K562 (cell line): ENCODE measurements at regions not wholly inside any gene's neighbourhood (a gene's known extent, or its start where the extent isn't known, plus 50 kb on each side); places are given as distances from the start of the nearest gene placed in this dataset.

Experiments
- ATAC-seq: fragments of 200-7000 bp; cut with Tn5 transposase; 3 replicates; pipeline ENCODE4 v1.9.1; 2020; ENCODE audit warnings: moderate library complexity
- BruUV-seq: library from RNA; stranded (reverse); fragments of 400-500 nt; replicated peaks from 2 replicates; lab custom pipeline; 2021; lab: Mats Ljungman, UMichigan
- CTCF ChIA-PET: fragments of 300-600 bp; formaldehyde crosslinking; extraction: SDS; loops from one replicate; lab custom pipeline; 2021; ENCODE audit warnings: low intra/inter-chr PET ratio; lab: Yijun Ruan, JAX
- POLR2A ChIA-PET: fragments of 300-600, 350-650 bp; sonication (Branson Sonifier 250); formaldehyde crosslinking; extraction: SDS; loops from one replicate; lab custom pipeline; 2021; ENCODE audit warnings: antibody characterized with exemption, inconsistent platforms; lab: Yijun Ruan, JAX
- DNase-seq, 4 experiments: peaks; one replicate each; pipeline versions ENCODE4 v3.0.0 to v3.0.0-alpha.2; 2011 to 2018; ENCODE audit warnings: low spot score in 3 of 4, mixed read lengths in 3 of 4; ENCODE audit errors: extremely low read depth in 1 of 4
- FAIRE-seq: peaks from 2 replicates; lab custom pipeline; 2011; peaks lifted over from hg19 to GRCh38; lab: Jason Lieb, UNC
- H2AFZ ChIP-seq: 2 replicates; pipeline ENCODE4 v1.6.0; 2011; ENCODE audit warnings: low read depth, low read length, control low read depth, inconsistent platforms
- H3K27ac ChIP-seq: fragments of 200-600 bp; 3 replicates; pipeline ENCODE4 v1.8.0; 2011; ENCODE audit warnings: low read depth, mild to moderate bottlenecking, control low read depth, inconsistent platforms, low read length, moderate library complexity, mixed read lengths; ENCODE audit errors: extremely low read depth
- H3K27me3 ChIP-seq, 2 experiments: fragments of 300-600 bp in 1 of 2; 2 replicates in 1 of 2; 3 replicates in 1 of 2; pipeline versions ENCODE4 v1.6.0 to v1.8.0; 2011; ENCODE audit warnings: inconsistent platforms in 2 of 2, low read length in 2 of 2, mild to moderate bottlenecking in 1 of 2, mixed read lengths in 1 of 2, moderate library complexity in 1 of 2; ENCODE audit not compliant: control insufficient read depth in 2 of 2, insufficient read depth in 2 of 2
- H3K36me3 ChIP-seq: fragments of 300-600 bp; 3 replicates; pipeline ENCODE4 v1.8.0; 2011; ENCODE audit warnings: mild to moderate bottlenecking, low read length, inconsistent platforms; ENCODE audit not compliant: control insufficient read depth, insufficient read depth
- H3K4me1 ChIP-seq, 2 experiments: fragments of 200-600 bp in 1 of 2; replicated peaks in 1 of 2; 2 replicates in 1 of 2; 3 replicates in 1 of 2; pipeline versions ENCODE4 v1.5.1 to v1.8.0; 2011; ENCODE audit warnings: inconsistent platforms in 2 of 2, low read length in 2 of 2, mild to moderate bottlenecking in 1 of 2, mixed read lengths in 1 of 2, moderate library complexity in 1 of 2; ENCODE audit not compliant: control insufficient read depth in 2 of 2, insufficient read depth in 2 of 2
- H3K4me2 ChIP-seq: 2 replicates; pipeline ENCODE4 v1.6.1; 2011; ENCODE audit warnings: low read length, control low read depth, inconsistent platforms, mixed read lengths; ENCODE audit not compliant: insufficient read depth
- H3K4me3 ChIP-seq: fragments of 200-600 bp; sonication (generic), shearing (Covaris generic); 2 replicates; pipeline ENCODE4 v1.5.1; 2016; ENCODE audit warnings: control low read depth, inconsistent platforms
- H3K79me2 ChIP-seq: fragments of 200-600 bp; 3 replicates; pipeline ENCODE4 v1.8.0; 2011; ENCODE audit warnings: low read length, inconsistent platforms; ENCODE audit not compliant: control insufficient read depth, insufficient read depth
- H3K9ac ChIP-seq, 2 experiments: 2 replicates each; pipeline versions ENCODE4 v1.6.0 to v1.6.1; 2011; ENCODE audit warnings: low read depth in 2 of 2, low read length in 2 of 2, control low read depth in 1 of 2, inconsistent platforms in 1 of 2, mild to moderate bottlenecking in 1 of 2, mixed read lengths in 1 of 2; ENCODE audit not compliant: insufficient read depth in 1 of 2
- H3K9me1 ChIP-seq: one replicate; pipeline ENCODE4 v1.6.0; 2011; ENCODE audit warnings: inconsistent platforms, mild to moderate bottlenecking, low read length, moderate library complexity; ENCODE audit not compliant: control insufficient read depth, insufficient read depth
- H3K9me3 ChIP-seq: replicated peaks from 2 replicates; pipeline ENCODE4 v1.5.1; 2011; ENCODE audit warnings: low read depth, low read length, inconsistent platforms; ENCODE audit not compliant: control insufficient read depth, insufficient read depth
- H4K20me1 ChIP-seq: replicated peaks from 2 replicates; pipeline ENCODE4 v1.6.1; 2011; ENCODE audit warnings: low read length, inconsistent platforms, mixed read lengths; ENCODE audit not compliant: control insufficient read depth, insufficient read depth
- ATF1 ChIP-seq, 2 experiments: fragments of 450-650 bp in 1 of 2; IDR thresholded peaks; 2 replicates each; pipeline ENCODE4 v1.6.1; 2016; ENCODE audit warnings: missing compliant biosample characterization in 1 of 2, missing genetic modification characterization in 1 of 2
- BHLHE40 ChIP-seq: IDR thresholded peaks from 2 replicates; pipeline ENCODE4 v1.6.1; 2011; ENCODE audit warnings: low read length, improper control_type of control experiment
- CHD1 ChIP-seq: fragments of 200-600 bp; sonication (generic); IDR thresholded peaks from one replicate; pipeline ENCODE4 v1.6.1; 2012; ENCODE audit warnings: mild to moderate bottlenecking, moderate library complexity, low read length, inconsistent platforms
- E2F3 ChIP-seq: fragments of 250-450 bp; sonication (Bioruptor Pico); IDR thresholded peaks from 2 replicates; pipeline ENCODE4 v1.4.0; 2020; ENCODE audit warnings: mild to moderate bottlenecking
- KAT2B ChIP-seq: IDR thresholded peaks from one replicate; pipeline ENCODE4 v1.6.1; 2012; ENCODE audit warnings: low read depth, mild to moderate bottlenecking, control low read depth, inconsistent platforms, low read length, moderate library complexity
- KLF1 ChIP-seq: fragments of 450-650 bp; IDR thresholded peaks from 2 replicates; pipeline ENCODE4 v1.6.1; 2016; ENCODE audit warnings: missing genetic modification characterization, missing compliant biosample characterization
- MTF1 ChIP-seq: fragments of 250-450 bp; sonication (Bioruptor Pico); IDR thresholded peaks from 2 replicates; pipeline ENCODE4 v1.9.0; 2021; ENCODE audit warnings: moderate library complexity, mild to moderate bottlenecking, inconsistent platforms, borderline replicate concordance
- PRPF4 ChIP-seq: fragments of 200-400 bp; formaldehyde crosslinking; IDR thresholded peaks from one replicate; pipeline ENCODE4 v1.6.1; 2017; ENCODE audit warnings: low read length, low read depth, mild to moderate bottlenecking; ENCODE audit not compliant: insufficient read depth, poor library complexity, severe bottlenecking
- SAFB ChIP-seq: fragments of 200-400 bp; formaldehyde crosslinking; IDR thresholded peaks from 2 replicates; pipeline ENCODE4 v1.6.1; 2017; ENCODE audit warnings: low read depth, low read length, borderline replicate concordance
- SMARCB1 ChIP-seq: IDR thresholded peaks from 2 replicates; pipeline ENCODE4 v1.6.1; 2011; ENCODE audit warnings: improper control_type of control experiment, low read depth; ENCODE audit not compliant: insufficient read length
- U2AF1 ChIP-seq: fragments of 200-400 bp; formaldehyde crosslinking; optimal IDR thresholded peaks from 2 replicates; pipeline ENCODE3; 2017; ENCODE audit warnings: mild to moderate bottlenecking, low read depth, low read length, moderate library complexity
- ZBTB8A ChIP-seq: fragments of 450-650 bp; IDR thresholded peaks from 2 replicates; pipeline ENCODE4 v1.6.1; 2018; ENCODE audit warnings: mild to moderate bottlenecking, moderate library complexity; ENCODE audit not compliant: partially characterized antibody
- WGBS: fragments of 100-300 bp; shearing (Covaris generic); methylation state at CpG from one replicate; pipeline ENCODE4 v1.1.6; 2016; ENCODE audit warnings: low coverage, mixed read lengths; ENCODE audit not compliant: insufficient coverage; ENCODE audit errors: missing lambda C conversion rate; 5-methylcytosine and 5-hydroxymethylcytosine counted together
- in situ Hi-C: fragments of 300-500 bp; cut with MboI; formaldehyde crosslinking; loops from 4 replicates; pipeline ENCODE4 v1.15.0; 2018; ENCODE audit warnings: inconsistent platforms, mixed read lengths
- intact Hi-C: fragments of 100-400 bp; cut with micrococcal nuclease; formaldehyde crosslinking; loops from 2 replicates; pipeline ENCODE4 v1.14.2; 2022
- TF ChIP-seq, protein P1 (sequence below): sonication (generic); formaldehyde crosslinking; IDR thresholded peaks from 2 replicates; pipeline ENCODE4 v1.8.1; 2023; ENCODE audit warnings: mild to moderate bottlenecking, missing genetic modification reagents, moderate library complexity
- TF ChIP-seq, protein P2 (sequence below): sonication (generic); formaldehyde crosslinking; IDR thresholded peaks from 2 replicates; pipeline ENCODE4 v1.9.0; 2022; ENCODE audit warnings: mild to moderate bottlenecking, missing genetic modification reagents
- TF ChIP-seq, protein P3 (sequence below): IDR thresholded peaks from 2 replicates; pipeline ENCODE4 v1.6.1; 2014; ENCODE audit warnings: antibody characterized with exemption
- TF ChIP-seq, protein P4 (sequence below): sonication (generic); formaldehyde crosslinking; IDR thresholded peaks from 2 replicates; pipeline ENCODE4 v1.8.0; 2022; ENCODE audit warnings: missing genetic modification reagents, mild to moderate bottlenecking, borderline replicate concordance

DNA sequence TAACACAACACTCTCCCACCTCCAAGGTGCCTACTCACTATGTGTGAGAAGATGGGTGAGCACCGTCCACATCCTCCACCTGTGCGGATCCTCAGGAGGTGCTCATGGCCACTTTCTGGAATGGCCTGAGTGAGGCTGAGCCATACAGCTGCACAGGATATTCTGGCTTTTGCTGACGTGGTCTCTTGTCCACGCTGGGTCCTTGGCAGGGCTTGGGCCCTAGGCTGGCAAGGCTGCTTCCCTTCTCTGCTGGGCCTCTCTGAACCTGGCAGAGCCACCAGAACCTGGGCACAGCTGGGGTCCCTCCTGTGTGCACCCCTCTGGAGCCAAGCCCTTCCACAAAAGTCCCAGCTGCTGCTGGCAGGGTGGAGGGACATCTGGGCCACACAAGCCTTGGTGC is 56.4 kb upstream of the IER5L start:
- in situ Hi-C loops, result no loop called here
- CTCF ChIA-PET, result no interaction called here
- WGBS, result 22% methylated on average over 4 of the region's 4 CpGs

More for the DNA sequence above, 56.4 kb upstream of the IER5L start:
- ATAC-seq, result no peak
- TF ChIP-seq ATF1 (CRISPR knock-in tag; IDR thresholded peaks at IDR 0.05), result no peak
- TF ChIP-seq ATF1 (tag; IDR thresholded peaks at IDR 0.05), result no peak
- no peak for TF ChIP-seq SAFB
- TF ChIP-seq KLF1 (tag), result no peak
- TF ChIP-seq, protein P1, sequence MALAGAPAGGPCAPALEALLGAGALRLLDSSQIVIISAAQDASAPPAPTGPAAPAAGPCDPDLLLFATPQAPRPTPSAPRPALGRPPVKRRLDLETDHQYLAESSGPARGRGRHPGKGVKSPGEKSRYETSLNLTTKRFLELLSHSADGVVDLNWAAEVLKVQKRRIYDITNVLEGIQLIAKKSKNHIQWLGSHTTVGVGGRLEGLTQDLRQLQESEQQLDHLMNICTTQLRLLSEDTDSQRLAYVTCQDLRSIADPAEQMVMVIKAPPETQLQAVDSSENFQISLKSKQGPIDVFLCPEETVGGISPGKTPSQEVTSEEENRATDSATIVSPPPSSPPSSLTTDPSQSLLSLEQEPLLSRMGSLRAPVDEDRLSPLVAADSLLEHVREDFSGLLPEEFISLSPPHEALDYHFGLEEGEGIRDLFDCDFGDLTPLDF (CRISPR knock-in tag), result no peak
- no peak for TF ChIP-seq BHLHE40
- TF ChIP-seq, protein P2, sequence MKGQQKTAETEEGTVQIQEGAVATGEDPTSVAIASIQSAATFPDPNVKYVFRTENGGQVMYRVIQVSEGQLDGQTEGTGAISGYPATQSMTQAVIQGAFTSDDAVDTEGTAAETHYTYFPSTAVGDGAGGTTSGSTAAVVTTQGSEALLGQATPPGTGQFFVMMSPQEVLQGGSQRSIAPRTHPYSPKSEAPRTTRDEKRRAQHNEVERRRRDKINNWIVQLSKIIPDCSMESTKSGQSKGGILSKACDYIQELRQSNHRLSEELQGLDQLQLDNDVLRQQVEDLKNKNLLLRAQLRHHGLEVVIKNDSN (CRISPR knock-in tag), result no peak
- TF ChIP-seq U2AF1, result no peak
- no peak for TF ChIP-seq KAT2B
- TF ChIP-seq MTF1 (CRISPR knock-in tag), result no peak
- TF ChIP-seq SMARCB1, result no peak
- TF ChIP-seq, protein P3, sequence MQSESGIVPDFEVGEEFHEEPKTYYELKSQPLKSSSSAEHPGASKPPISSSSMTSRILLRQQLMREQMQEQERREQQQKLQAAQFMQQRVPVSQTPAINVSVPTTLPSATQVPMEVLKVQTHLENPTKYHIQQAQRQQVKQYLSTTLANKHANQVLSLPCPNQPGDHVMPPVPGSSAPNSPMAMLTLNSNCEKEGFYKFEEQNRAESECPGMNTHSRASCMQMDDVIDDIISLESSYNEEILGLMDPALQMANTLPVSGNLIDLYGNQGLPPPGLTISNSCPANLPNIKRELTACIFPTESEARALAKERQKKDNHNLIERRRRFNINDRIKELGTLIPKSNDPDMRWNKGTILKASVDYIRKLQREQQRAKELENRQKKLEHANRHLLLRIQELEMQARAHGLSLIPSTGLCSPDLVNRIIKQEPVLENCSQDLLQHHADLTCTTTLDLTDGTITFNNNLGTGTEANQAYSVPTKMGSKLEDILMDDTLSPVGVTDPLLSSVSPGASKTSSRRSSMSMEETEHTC, result no peak
- TF ChIP-seq E2F3 (CRISPR knock-in tag), result no peak
- no peak for TF ChIP-seq CHD1
- no peak for TF ChIP-seq PRPF4
- TF ChIP-seq, protein P4, sequence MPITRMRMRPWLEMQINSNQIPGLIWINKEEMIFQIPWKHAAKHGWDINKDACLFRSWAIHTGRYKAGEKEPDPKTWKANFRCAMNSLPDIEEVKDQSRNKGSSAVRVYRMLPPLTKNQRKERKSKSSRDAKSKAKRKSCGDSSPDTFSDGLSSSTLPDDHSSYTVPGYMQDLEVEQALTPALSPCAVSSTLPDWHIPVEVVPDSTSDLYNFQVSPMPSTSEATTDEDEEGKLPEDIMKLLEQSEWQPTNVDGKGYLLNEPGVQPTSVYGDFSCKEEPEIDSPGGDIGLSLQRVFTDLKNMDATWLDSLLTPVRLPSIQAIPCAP, result no peak
- TF ChIP-seq ZBTB8A, result no peak
- H3K4me2 ChIP-seq, result no peak overlapping the region
- POLR2A ChIA-PET, result interaction anchor here (0.7 kb wide), 1 partner anchor 16 kb away, joined by 4 read pairs; no protein-coding TSS in a partner anchor
- BruUV-seq, result no TSS peak
- no peak overlapping the region for H3K27ac ChIP-seq
- H3K79me2 ChIP-seq, result no peaks in the 10 kb centered on the region
- H2AFZ ChIP-seq, result no peak overlapping the region
- H3K27me3 ChIP-seq, result 0 out of 5 replicates have a peak, but pooled peaks cover 0 to under 1% of the 10 kb centered on the region in 2 experiments
- DNase-seq, result no peak
- no peak overlapping the region for H3K9ac ChIP-seq
- no peak for FAIRE-seq
- intact Hi-C loops, result no loop called here
- H3K9me3 ChIP-seq, result no peaks in the 10 kb centered on the region; the same call in 1 of the 2 replicates
- no peaks in the 10 kb centered on the region for H3K36me3 ChIP-seq
- no peaks in the 10 kb centered on the region for H4K20me1 ChIP-seq
- no peaks in the 10 kb centered on the region for H3K9me1 ChIP-seq
- peaks cover 9 to 18% of the 10 kb centered on the region in 2 experiments; a peak in 4 of 5 replicates for H3K4me1 ChIP-seq
- H3K4me3 ChIP-seq, result no peak overlapping the region
